MM.1S (cell line): ENCODE measurements at regions not wholly inside any gene's neighbourhood (a gene's known extent, or its start where the extent isn't known, plus 50 kb on each side); places are given as distances from the start of the nearest gene placed in this dataset.

Experiments used
- DNase-seq: peaks from one replicate; pipeline ENCODE4 v3.0.0-alpha.2; 2015
- H2AFZ ChIP-seq: fragments of 300-600 bp; sonication (generic); 2 replicates; pipeline ENCODE4 v1.6.0; 2016; ENCODE audit warnings: antibody characterized with exemption, low read length
- H3F3A ChIP-seq: fragments of 300-600 bp; sonication (generic); 2 replicates; pipeline ENCODE4 v1.6.1; 2016; ENCODE audit warnings: mild to moderate bottlenecking, antibody characterized with exemption, low read length, moderate library complexity, mixed read lengths; ENCODE audit not compliant: insufficient read depth
- H3K27ac ChIP-seq: fragments of 300-600 bp; sonication (generic); 2 replicates; pipeline ENCODE4 v1.5.1; 2016; ENCODE audit warnings: mild to moderate bottlenecking, low read length
- H3K27me3 ChIP-seq: fragments of 300-600 bp; sonication (generic); replicated peaks from 2 replicates; pipeline ENCODE4 v1.6.0; 2016; ENCODE audit warnings: low read length; ENCODE audit not compliant: insufficient read depth
- H3K36me3 ChIP-seq: fragments of 300-600 bp; sonication (generic); replicated peaks from 2 replicates; pipeline ENCODE4 v1.6.1; 2016; ENCODE audit warnings: mild to moderate bottlenecking, low read length, mixed read lengths; ENCODE audit not compliant: insufficient read depth
- H3K4me1 ChIP-seq: fragments of 300-600 bp; sonication (generic); 2 replicates; pipeline ENCODE4 v1.6.1; 2016; ENCODE audit warnings: low read length, mixed read lengths
- H3K4me2 ChIP-seq: fragments of 300-600 bp; sonication (generic); 2 replicates; pipeline ENCODE4 v1.6.0; 2016; ENCODE audit warnings: low read depth, low read length
- H3K4me3 ChIP-seq: fragments of 300-600 bp; sonication (generic); 2 replicates; pipeline ENCODE4 v1.5.1; 2016; ENCODE audit warnings: low read length, mixed read lengths
- H3K79me2 ChIP-seq: fragments of 300-600 bp; sonication (generic); 2 replicates; pipeline ENCODE4 v1.6.1; 2016; ENCODE audit warnings: mixed run types, low read length, mixed read lengths
- H3K9ac ChIP-seq: fragments of 300-600 bp; sonication (generic); 2 replicates; pipeline ENCODE4 v1.6.1; 2016; ENCODE audit warnings: low read length, mixed read lengths
- H3K9me2 ChIP-seq: fragments of 300-600 bp; sonication (generic); replicated peaks from 2 replicates; pipeline ENCODE4 v1.6.1; 2016; ENCODE audit warnings: mild to moderate bottlenecking, low read length, mixed read lengths; ENCODE audit not compliant: insufficient read depth
- H3K9me3 ChIP-seq: fragments of 300-600 bp; sonication (generic); replicated peaks from 2 replicates; pipeline ENCODE4 v1.6.1; 2016; ENCODE audit warnings: mild to moderate bottlenecking, low read length, mixed read lengths; ENCODE audit not compliant: insufficient read depth
- H4K20me1 ChIP-seq: fragments of 300-600 bp; sonication (generic); 2 replicates; pipeline ENCODE4 v1.6.1; 2016; ENCODE audit warnings: mild to moderate bottlenecking, low read length, moderate library complexity, mixed read lengths; ENCODE audit not compliant: insufficient read depth
- EZH2 ChIP-seq: fragments of 300-600 bp; sonication (generic); optimal IDR thresholded peaks from 2 replicates; pipeline ENCODE3; 2017; ENCODE audit warnings: low read depth, mild to moderate bottlenecking, antibody characterized with exemption, low read length, mixed read lengths
- EZH2phosphoT487 ChIP-seq: fragments of 300-600 bp; sonication (generic); IDR thresholded peaks from 2 replicates; pipeline ENCODE4 v1.6.1; 2018; ENCODE audit warnings: antibody characterized with exemption, low read length
- TF ChIP-seq, protein P1 (sequence below): fragments of 300-600 bp; sonication (generic); IDR thresholded peaks from 2 replicates; pipeline ENCODE4 v1.5.1; 2016; ENCODE audit warnings: antibody characterized with exemption, low read length, mixed read lengths

DNA sequence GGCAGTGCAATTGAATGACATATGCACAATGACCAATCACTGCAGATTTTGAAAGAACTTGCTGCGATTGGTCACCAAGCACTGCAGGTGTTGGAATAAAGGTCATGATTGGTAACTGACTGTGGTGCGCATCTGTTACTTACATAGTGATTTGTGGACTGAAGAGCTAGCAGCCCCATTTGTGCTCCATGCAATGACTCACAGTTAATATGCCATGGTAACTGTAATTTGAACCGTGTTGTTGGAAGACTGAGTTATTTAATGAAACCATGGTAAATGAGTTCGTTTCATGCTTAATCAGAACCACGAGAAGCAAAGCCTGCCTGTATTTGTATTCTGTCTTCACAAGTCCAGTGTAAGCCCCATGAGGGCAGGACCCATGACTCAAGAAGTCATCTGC is 220.5 kb downstream of the TJP1 start:
- Histone ChIP-seq H3K9ac (no peak overlapping the region), H4K20me1 (no peaks in the 10 kb centered on the region), H3K4me2 (no peak overlapping the region), H3K9me3 (no peaks in the 10 kb centered on the region), H3K4me1 (no peaks in the 10 kb centered on the region), H3F3A (no peaks in the 10 kb centered on the region), H2AFZ (no peak overlapping the region), H3K36me3 (no peaks in the 10 kb centered on the region), H3K9me2 (no peaks in the 10 kb centered on the region), H3K79me2 (no peaks in the 10 kb centered on the region), H3K4me3 (no peak overlapping the region), H3K27me3 (no peaks in the 10 kb centered on the region), H3K27ac (no peak overlapping the region)
- DNase-seq, result no peak
- TF ChIP-seq EZH2phosphoT487 (no peak), EZH2 (no peak)
- TF ChIP-seq, protein P1, sequence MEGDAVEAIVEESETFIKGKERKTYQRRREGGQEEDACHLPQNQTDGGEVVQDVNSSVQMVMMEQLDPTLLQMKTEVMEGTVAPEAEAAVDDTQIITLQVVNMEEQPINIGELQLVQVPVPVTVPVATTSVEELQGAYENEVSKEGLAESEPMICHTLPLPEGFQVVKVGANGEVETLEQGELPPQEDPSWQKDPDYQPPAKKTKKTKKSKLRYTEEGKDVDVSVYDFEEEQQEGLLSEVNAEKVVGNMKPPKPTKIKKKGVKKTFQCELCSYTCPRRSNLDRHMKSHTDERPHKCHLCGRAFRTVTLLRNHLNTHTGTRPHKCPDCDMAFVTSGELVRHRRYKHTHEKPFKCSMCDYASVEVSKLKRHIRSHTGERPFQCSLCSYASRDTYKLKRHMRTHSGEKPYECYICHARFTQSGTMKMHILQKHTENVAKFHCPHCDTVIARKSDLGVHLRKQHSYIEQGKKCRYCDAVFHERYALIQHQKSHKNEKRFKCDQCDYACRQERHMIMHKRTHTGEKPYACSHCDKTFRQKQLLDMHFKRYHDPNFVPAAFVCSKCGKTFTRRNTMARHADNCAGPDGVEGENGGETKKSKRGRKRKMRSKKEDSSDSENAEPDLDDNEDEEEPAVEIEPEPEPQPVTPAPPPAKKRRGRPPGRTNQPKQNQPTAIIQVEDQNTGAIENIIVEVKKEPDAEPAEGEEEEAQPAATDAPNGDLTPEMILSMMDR, result no peak

DNA sequence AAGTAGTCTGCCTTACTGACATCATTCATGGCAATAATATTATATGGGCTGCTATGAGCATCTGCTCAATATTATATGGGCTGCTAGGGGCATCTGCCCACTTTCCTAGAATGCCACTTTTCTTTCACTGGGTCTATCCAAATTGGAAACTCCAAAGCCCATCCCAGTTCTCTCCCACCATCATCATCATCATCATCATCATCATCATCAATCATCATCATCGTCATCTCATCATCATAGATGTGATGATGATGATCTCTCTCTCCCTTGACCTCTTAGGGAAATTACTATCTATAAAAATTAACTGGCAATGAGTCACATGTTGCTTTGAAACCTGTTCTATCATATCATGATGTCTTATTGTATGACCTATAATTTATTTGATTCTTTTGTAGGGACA is 222.0 kb downstream of the TJP1 start:
- no peaks in the 10 kb centered on the region for H3K9me2 ChIP-seq
- no peaks in the 10 kb centered on the region for H3K27me3 ChIP-seq
- no peaks in the 10 kb centered on the region for H3K36me3 ChIP-seq
- TF ChIP-seq, protein P1, result no peak
- TF ChIP-seq EZH2 (no peak), EZH2phosphoT487 (no peak)
- H3F3A ChIP-seq, result no peaks in the 10 kb centered on the region
- H3K4me1 ChIP-seq, result no peaks in the 10 kb centered on the region
- no peak overlapping the region for H3K9ac ChIP-seq
- no peak for DNase-seq
- H3K4me2 ChIP-seq, result no peak overlapping the region
- no peak overlapping the region for H2AFZ ChIP-seq
- H3K4me3 ChIP-seq, result no peak overlapping the region
- H3K27ac ChIP-seq, result no peak overlapping the region
- H3K9me3 ChIP-seq, result no peaks in the 10 kb centered on the region
- H4K20me1 ChIP-seq, result no peaks in the 10 kb centered on the region
- H3K79me2 ChIP-seq, result no peaks in the 10 kb centered on the region

DNA sequence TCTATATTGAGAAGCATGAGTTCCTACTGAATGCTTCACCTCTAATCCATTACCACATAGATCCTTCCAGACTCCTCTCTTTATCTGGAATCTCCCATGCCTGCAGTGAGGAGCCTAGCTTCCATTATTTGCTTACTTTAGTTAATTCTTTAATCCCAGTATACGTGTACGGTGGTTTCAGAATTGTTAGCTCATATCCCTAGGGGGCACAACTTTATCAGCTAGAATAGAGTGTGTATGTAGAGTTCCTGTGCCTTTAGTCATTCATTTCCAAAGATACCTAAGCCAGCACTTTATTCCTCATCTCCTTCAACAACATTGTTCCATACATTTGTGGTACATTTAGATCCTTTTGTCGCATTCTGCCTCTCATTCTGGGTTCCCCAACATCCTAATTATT is 226.0 kb downstream of the TJP1 start:
- DNase-seq, result no peak
- no peaks in the 10 kb centered on the region for H3K27me3 ChIP-seq
- H3K9me3 ChIP-seq, result no peaks in the 10 kb centered on the region
- H3K9me2 ChIP-seq, result no peaks in the 10 kb centered on the region
- no peaks in the 10 kb centered on the region for H3K36me3 ChIP-seq
- no peaks in the 10 kb centered on the region for H4K20me1 ChIP-seq
- no peaks in the 10 kb centered on the region for H3K79me2 ChIP-seq
- H3F3A ChIP-seq, result no peaks in the 10 kb centered on the region
- no peak overlapping the region for H3K4me2 ChIP-seq
- H3K9ac ChIP-seq, result no peak overlapping the region
- no peak overlapping the region for H2AFZ ChIP-seq
- H3K4me1 ChIP-seq, result no peaks in the 10 kb centered on the region
- no peak overlapping the region for H3K4me3 ChIP-seq
- TF ChIP-seq EZH2phosphoT487, result no peak
- TF ChIP-seq, protein P1, result no peak
- TF ChIP-seq EZH2, result no peak
- no peak overlapping the region for H3K27ac ChIP-seq

DNA sequence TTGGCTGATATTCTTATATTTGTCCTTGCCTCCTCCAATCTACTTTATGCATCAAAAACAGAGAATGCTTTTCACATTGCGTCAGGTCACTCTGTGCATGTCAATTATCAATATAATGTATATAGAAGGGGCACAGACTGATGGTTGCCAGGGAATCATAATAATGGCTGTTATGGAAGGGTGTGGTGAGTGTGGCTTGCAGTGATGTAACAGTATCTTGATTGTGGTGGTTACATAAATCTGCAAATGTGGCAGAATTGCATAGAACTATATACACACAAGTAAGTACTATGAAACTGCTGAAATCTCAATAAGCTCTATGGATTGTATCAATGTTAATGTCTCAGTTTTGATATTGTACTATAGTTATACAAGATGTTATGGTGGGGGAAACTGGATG is 228.6 kb downstream of the TJP1 start:
- TF ChIP-seq EZH2 (no peak), EZH2phosphoT487 (no peak)
- TF ChIP-seq, protein P1, result no peak
- H3K27me3 ChIP-seq, result no peaks in the 10 kb centered on the region
- H3K9me2 ChIP-seq, result no peaks in the 10 kb centered on the region
- H3K4me1 ChIP-seq, result no peaks in the 10 kb centered on the region
- H3K27ac ChIP-seq, result no peak overlapping the region
- H3K79me2 ChIP-seq, result no peaks in the 10 kb centered on the region
- H3K9me3 ChIP-seq, result no peaks in the 10 kb centered on the region
- H3K4me2 ChIP-seq, result no peak overlapping the region
- no peaks in the 10 kb centered on the region for H3F3A ChIP-seq
- H3K4me3 ChIP-seq, result no peak overlapping the region
- no peaks in the 10 kb centered on the region for H3K36me3 ChIP-seq
- DNase-seq, result no peak
- no peak overlapping the region for H3K9ac ChIP-seq
- H2AFZ ChIP-seq, result no peak overlapping the region
- no peaks in the 10 kb centered on the region for H4K20me1 ChIP-seq
